GM12864 (cell line): ENCODE measurements at regions not wholly inside any gene's neighbourhood (a gene's known extent, or its start where the extent isn't known, plus 50 kb on each side); places are given as distances from the start of the nearest gene placed in this dataset.

Experiments used
- DNase-seq: peaks from one replicate; pipeline ENCODE4 v3.0.0-alpha.2; 2011; ENCODE audit warnings: low read depth
- H3K4me3 ChIP-seq: 2 replicates; pipeline ENCODE4 v1.5.1; 2011; ENCODE audit warnings: mild to moderate bottlenecking, low read depth, low read length, control low read depth
- TF ChIP-seq, protein P1 (sequence below): IDR thresholded peaks from 2 replicates; pipeline ENCODE4 v1.5.1; 2011; ENCODE audit warnings: low read depth, mild to moderate bottlenecking, moderate library complexity, low read length, control low read depth, inconsistent platforms; ENCODE audit errors: missing control alignments

DNA sequence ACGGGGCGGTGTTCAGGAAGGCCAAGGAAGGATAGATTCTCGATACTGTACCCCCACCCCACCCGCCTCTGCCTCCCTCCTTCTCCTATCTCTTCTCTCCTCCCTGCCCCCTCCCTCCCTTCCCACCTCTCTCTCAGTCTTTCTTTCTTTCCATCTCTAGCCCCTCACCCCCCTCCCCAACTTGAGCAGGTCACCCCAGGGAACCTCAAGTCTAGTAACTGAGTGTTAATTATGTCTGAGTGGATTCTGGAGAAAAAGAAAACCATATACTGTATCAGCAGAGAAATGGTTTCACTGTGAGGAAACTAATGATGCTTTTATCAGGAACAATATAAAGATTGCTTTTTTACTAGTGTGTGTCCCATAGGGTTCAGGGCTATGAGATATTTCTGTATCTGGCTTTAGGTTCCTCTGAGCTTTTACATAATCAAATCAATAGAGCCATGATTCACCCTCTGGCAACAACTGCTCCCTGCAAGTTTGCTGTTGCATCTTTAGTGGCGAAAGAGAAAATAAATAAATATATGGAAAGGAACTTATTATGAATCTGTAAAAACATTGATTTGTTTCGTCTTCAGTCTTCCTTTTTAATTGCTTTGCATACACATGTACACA lies 639.7 kb downstream of the CCDC171 start:
- no peak for DNase-seq
- TF ChIP-seq, protein P1, sequence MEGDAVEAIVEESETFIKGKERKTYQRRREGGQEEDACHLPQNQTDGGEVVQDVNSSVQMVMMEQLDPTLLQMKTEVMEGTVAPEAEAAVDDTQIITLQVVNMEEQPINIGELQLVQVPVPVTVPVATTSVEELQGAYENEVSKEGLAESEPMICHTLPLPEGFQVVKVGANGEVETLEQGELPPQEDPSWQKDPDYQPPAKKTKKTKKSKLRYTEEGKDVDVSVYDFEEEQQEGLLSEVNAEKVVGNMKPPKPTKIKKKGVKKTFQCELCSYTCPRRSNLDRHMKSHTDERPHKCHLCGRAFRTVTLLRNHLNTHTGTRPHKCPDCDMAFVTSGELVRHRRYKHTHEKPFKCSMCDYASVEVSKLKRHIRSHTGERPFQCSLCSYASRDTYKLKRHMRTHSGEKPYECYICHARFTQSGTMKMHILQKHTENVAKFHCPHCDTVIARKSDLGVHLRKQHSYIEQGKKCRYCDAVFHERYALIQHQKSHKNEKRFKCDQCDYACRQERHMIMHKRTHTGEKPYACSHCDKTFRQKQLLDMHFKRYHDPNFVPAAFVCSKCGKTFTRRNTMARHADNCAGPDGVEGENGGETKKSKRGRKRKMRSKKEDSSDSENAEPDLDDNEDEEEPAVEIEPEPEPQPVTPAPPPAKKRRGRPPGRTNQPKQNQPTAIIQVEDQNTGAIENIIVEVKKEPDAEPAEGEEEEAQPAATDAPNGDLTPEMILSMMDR, result no peak
- no peak overlapping the region for H3K4me3 ChIP-seq

DNA sequence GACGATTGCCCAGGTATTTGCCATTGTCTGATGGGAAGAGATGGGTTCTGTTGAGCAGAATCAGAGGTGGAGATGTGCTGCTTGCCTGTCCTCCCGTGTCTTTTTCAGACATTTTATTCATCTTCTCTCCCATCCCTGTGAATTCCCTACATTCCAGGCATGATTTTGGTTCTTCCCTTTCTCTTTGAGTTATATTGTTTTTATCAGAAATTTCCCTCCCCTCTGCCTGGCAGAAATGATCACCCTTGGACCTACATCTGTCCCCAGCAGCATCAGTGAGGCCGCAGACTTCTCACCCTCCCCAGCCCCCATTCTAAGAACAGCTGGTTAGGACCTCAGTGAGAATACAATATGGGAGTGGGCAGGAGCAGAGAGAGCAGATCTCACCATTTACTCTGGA lies 640.2 kb downstream of the CCDC171 start:
- TF ChIP-seq, protein P1, result no peak
- DNase-seq, result no peak
- no peak overlapping the region for H3K4me3 ChIP-seq

DNA sequence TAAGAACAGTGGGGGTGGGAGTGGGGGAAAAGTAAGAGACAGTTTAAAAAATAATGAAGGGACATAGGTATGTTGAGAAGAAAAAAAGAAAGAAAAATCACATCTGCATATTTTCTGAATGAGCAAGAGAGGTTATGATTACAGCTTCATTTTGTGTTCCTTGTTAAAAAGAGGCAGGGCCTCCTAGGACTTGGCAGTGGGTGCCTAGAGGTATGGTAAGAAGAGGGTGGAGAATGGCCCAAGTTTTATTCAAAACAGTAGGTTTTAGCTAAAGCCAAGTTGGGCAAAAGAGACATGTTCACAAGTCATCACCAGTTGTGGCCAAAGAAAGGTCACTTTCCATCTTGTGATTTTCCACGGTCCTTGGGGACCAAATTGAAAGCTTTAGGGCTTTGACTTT lies 643.4 kb downstream of the CCDC171 start:
- no peak overlapping the region for H3K4me3 ChIP-seq
- DNase-seq, result no peak
- TF ChIP-seq, protein P1, result no peak

DNA sequence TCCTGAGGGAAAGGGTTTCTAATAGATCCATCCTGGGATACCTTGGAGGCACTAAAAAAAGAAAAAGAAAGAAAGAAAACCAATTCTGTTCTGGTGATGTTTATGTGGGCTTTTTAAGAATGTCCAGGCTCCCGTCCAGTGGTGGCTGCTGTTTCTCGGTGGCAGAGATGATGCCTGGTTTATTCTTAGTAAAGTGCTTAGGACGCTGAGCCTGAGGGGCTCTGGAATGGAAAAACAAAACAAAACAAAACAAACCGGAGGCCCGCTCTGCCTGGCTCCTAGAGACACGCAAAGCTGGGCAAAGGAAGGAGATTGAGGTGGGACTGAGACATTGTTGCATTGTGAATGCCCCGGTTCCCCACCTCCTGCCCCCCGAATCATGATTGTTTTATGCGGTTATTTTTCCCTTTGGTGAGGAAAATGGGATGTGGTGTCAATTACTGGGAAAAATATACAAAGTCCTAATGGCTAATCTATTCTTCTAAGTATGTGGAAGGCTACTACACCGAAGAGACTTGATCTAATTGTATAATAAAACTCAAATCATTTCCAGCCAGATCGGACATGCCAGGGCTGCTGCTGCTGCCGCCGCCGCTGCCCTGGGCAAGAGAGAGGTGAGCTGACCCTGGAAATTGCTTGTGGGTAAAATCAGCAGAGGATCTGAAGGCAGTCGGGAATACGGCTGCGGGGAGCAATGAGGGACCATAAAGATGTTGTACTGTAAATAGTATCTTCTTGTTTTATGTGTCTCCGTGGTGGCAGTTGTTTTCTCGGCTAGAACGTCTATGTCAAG lies 644.9 kb downstream of the CCDC171 start:
- TF ChIP-seq, protein P1, result no peak
- no peak for DNase-seq
- no peak overlapping the region for H3K4me3 ChIP-seq

DNA sequence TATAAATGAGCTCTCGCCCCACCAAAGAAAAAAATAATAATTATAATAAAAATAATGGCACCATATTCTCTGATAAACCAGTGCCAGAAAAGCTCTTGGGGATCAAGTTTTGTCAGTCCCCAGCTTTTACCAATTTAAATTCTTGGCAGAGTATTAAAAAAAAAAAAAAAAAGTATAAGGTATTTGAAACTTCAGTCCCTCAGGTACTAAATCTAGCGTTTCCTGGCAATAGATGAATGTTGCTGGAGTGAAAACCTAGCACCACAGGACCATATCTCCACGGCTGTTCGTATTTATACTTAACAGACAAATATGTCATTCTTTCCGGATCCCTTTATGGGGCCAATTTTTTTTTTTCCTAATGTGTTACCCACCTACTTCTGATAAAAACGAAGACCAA lies 646.2 kb downstream of the CCDC171 start:
- TF ChIP-seq, protein P1, result no peak

DNA sequence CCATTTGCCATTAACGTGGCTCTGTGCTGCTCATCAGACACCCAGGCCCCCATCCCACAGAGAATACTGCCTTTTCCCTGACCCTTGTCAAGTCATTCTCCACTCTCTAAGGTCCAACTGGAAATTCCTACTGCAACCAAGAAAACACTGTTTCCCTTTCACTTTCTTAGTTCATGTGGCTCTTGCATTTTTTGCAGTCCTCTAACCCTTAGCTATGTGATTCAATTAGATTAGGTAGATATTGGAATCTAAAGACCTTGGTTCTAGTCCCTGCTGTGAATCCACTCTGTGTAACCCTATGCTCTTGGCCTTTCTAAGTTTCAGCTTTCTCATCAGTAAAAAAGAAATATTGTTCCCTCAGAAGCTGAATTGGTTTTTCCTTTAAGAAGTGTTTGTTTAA lies 649.4 kb downstream of the CCDC171 start:
- no peak overlapping the region for H3K4me3 ChIP-seq
- TF ChIP-seq, protein P1, result no peak
- no peak for DNase-seq

More for the DNA sequence above, 646.2 kb downstream of the CCDC171 start:
- no peak overlapping the region for H3K4me3 ChIP-seq
- DNase-seq, result no peak
